ENCODE measurements at regions not wholly inside any gene's neighbourhood (a gene's known extent, or its start where the extent isn't known, plus 50 kb on each side); places are given as distances from the start of the nearest gene placed in this dataset.

- TF ChIP-seq POLR2A (IDR thresholded peaks at IDR 0.05) (no peak), CTCF (IDR thresholded peaks at IDR 0.05) (no peak)
These were observed 1724.1 kb upstream of the SEL1L start for GRCh38 chr14:83257466-83258439.

Measured in vagina (tissue), 2 donors.